ENCODE measurements at regions not wholly inside any gene's neighbourhood (a gene's known extent, or its start where the extent isn't known, plus 50 kb on each side); places are given as distances from the start of the nearest gene placed in this dataset.

- TF ChIP-seq, protein P1, sequence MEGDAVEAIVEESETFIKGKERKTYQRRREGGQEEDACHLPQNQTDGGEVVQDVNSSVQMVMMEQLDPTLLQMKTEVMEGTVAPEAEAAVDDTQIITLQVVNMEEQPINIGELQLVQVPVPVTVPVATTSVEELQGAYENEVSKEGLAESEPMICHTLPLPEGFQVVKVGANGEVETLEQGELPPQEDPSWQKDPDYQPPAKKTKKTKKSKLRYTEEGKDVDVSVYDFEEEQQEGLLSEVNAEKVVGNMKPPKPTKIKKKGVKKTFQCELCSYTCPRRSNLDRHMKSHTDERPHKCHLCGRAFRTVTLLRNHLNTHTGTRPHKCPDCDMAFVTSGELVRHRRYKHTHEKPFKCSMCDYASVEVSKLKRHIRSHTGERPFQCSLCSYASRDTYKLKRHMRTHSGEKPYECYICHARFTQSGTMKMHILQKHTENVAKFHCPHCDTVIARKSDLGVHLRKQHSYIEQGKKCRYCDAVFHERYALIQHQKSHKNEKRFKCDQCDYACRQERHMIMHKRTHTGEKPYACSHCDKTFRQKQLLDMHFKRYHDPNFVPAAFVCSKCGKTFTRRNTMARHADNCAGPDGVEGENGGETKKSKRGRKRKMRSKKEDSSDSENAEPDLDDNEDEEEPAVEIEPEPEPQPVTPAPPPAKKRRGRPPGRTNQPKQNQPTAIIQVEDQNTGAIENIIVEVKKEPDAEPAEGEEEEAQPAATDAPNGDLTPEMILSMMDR (IDR thresholded peaks at IDR 0.05; ENCODE audit: poor library complexity): no peak
- TF ChIP-seq EZH2 (IDR thresholded peaks at IDR 0.05; ENCODE audit: borderline replicate concordance) (no peak), EZH2phosphoT487 (IDR thresholded peaks at IDR 0.05; ENCODE audit: low read depth, severe bottlenecking, unreplicated experiment) (no peak)
These were observed 353.2 kb downstream of the PDHA2 start for GRCh38 chr4:96193061-96193460.
